K562 (cell line): ENCODE measurements at regions not wholly inside any gene's neighbourhood (a gene's known extent, or its start where the extent isn't known, plus 50 kb on each side); places are given as distances from the start of the nearest gene placed in this dataset.

Source experiments
- BRCA1 ChIP-seq, 2 experiments: fragments of 450-650 bp in 1 of 2; sonication (generic) in 1 of 2; formaldehyde crosslinking in 1 of 2; IDR thresholded peaks; 2 replicates each; pipeline versions ENCODE4 v1.5.0 to v1.6.1; 2017 to 2020; ENCODE audit warnings: mild to moderate bottlenecking in 1 of 2, missing genetic modification reagents in 1 of 2
- EGR1 ChIP-seq: fragments of 450-650 bp; conservative IDR thresholded peaks from 2 replicates; pipeline ENCODE4 v1.6.1; 2017; ENCODE audit warnings: mild to moderate bottlenecking
- EZH2 ChIP-seq: IDR thresholded peaks from 2 replicates; pipeline ENCODE4 v1.6.1; 2012; ENCODE audit warnings: low read depth, mild to moderate bottlenecking, inconsistent platforms, low read length, borderline replicate concordance
- PHB2 ChIP-seq: fragments of 450-650 bp; IDR thresholded peaks from 2 replicates; pipeline ENCODE4 v1.6.1; 2017; ENCODE audit warnings: low read depth
- PHF8 ChIP-seq: fragments of 200-600 bp; sonication (generic); IDR thresholded peaks from 2 replicates; pipeline ENCODE4 v1.6.1; 2012; ENCODE audit warnings: mixed run types, mild to moderate bottlenecking, inconsistent platforms, low read length, moderate library complexity, borderline replicate concordance
- POLR2A ChIP-seq: fragments of 450-650 bp; conservative IDR thresholded peaks from 2 replicates; pipeline ENCODE4 v1.6.1; 2016
- TAF15 ChIP-seq: fragments of 200-400 bp; formaldehyde crosslinking; IDR thresholded peaks from 2 replicates; pipeline ENCODE4 v1.6.1; 2017; ENCODE audit warnings: mild to moderate bottlenecking, low read depth, low read length, moderate library complexity

GRCh38 chr7:41817386-41817785, 114.5 kb upstream of the INHBA start:
- TF ChIP-seq POLR2A, result no peak
- no peak for TF ChIP-seq PHF8
- no peak for TF ChIP-seq TAF15
- no peak for TF ChIP-seq EZH2
- TF ChIP-seq EGR1, result no peak
- no peak for TF ChIP-seq BRCA1 (IDR thresholded peaks at IDR 0.05)
- TF ChIP-seq BRCA1 (CRISPR knock-in tag; IDR thresholded peaks at IDR 0.05), result no peak
- no peak for TF ChIP-seq PHB2
